H1 (cell line): ENCODE measurements at regions not wholly inside any gene's neighbourhood (a gene's known extent, or its start where the extent isn't known, plus 50 kb on each side); places are given as distances from the start of the nearest gene placed in this dataset.

ENCODE experiments used
- CTCF ChIA-PET: fragments of 300-600 bp; sonication (Branson Sonifier 250); formaldehyde crosslinking; loops from one replicate; lab custom pipeline; 2021; ENCODE audit not compliant: partially characterized antibody; lab: Charles Lee
- POLR2A ChIA-PET: fragments of 300-600 bp; sonication (Branson Sonifier 250); formaldehyde crosslinking; loops from one replicate; lab custom pipeline; 2021; ENCODE audit warnings: inconsistent platforms; ENCODE audit not compliant: partially characterized antibody; lab: Charles Lee
- DNase-seq, 2 experiments: peaks; one replicate each; pipeline versions ENCODE4 v3.0.0 to v3.0.0-alpha.2; 2010 to 2022; ENCODE audit warnings: low spot score in 2 of 2, low read depth in 1 of 2, mixed read lengths in 1 of 2
- FAIRE-seq: peaks from 2 replicates; lab custom pipeline; 2011; peaks lifted over from hg19 to GRCh38; lab: Jason Lieb, UNC
- H2AFZ ChIP-seq: 2 replicates; pipeline ENCODE4 v1.8.1; 2012; ENCODE audit warnings: low read length, inconsistent platforms
- H2AK5ac ChIP-seq: 2 replicates; pipeline ENCODE4 v1.6.1; 2013; ENCODE audit warnings: low read depth, low read length
- H2BK120ac ChIP-seq: replicated peaks from 2 replicates; pipeline ENCODE3; 2013; ENCODE audit warnings: low read depth, low read length, inconsistent platforms
- H2BK12ac ChIP-seq: 2 replicates; pipeline ENCODE4 v1.6.1; 2013; ENCODE audit warnings: low read depth, low read length
- H2BK15ac ChIP-seq: 2 replicates; pipeline ENCODE4 v1.6.1; 2013; ENCODE audit warnings: low read length
- H2BK20ac ChIP-seq: 2 replicates; pipeline ENCODE4 v1.6.1; 2013; ENCODE audit warnings: low read length
- H2BK5ac ChIP-seq: 2 replicates; pipeline ENCODE4 v1.6.1; 2013; ENCODE audit warnings: low read depth, low read length
- H3K14ac ChIP-seq: 2 replicates; pipeline ENCODE4 v1.6.1; 2013; ENCODE audit warnings: inconsistent platforms; ENCODE audit not compliant: insufficient read length
- H3K18ac ChIP-seq: 2 replicates; pipeline ENCODE4 v1.6.1; 2013; ENCODE audit warnings: low read length; ENCODE audit errors: extremely low read depth
- H3K23ac ChIP-seq: 2 replicates; pipeline ENCODE4 v1.6.1; 2013; ENCODE audit warnings: inconsistent platforms; ENCODE audit not compliant: insufficient read length
- H3K23me2 ChIP-seq: 2 replicates; pipeline ENCODE4 v1.6.1; 2013; ENCODE audit warnings: low read depth, low read length
- H3K27ac ChIP-seq: 2 replicates; pipeline ENCODE4 v1.6.1; 2011; ENCODE audit warnings: low read depth, low read length, inconsistent platforms
- H3K27me3 ChIP-seq, 4 experiments: replicated peaks in 1 of 4; 1 replicate in 1 of 4; 2 replicates in 3 of 4; pipeline versions ENCODE4 v1.6.1 to v1.8.1; 2011 to 2013; ENCODE audit warnings: low read length in 3 of 4, mild to moderate bottlenecking in 3 of 4, inconsistent platforms in 2 of 4, mixed read lengths in 2 of 4, moderate library complexity in 1 of 4; ENCODE audit not compliant: control insufficient read depth in 3 of 4, insufficient read depth in 3 of 4; ENCODE audit errors: extremely low read depth in 1 of 4
- H3K36me3 ChIP-seq, 4 experiments: 2 replicates each; pipeline versions ENCODE4 v1.6.1 to v1.8.1; 2011 to 2013; ENCODE audit warnings: mild to moderate bottlenecking in 4 of 4, low read length in 3 of 4, moderate library complexity in 2 of 4, control low read depth in 1 of 4, inconsistent platforms in 1 of 4; ENCODE audit not compliant: insufficient read depth in 4 of 4, control insufficient read depth in 2 of 4
- H3K4ac ChIP-seq: replicated peaks from 2 replicates; pipeline ENCODE3; 2013; ENCODE audit warnings: low read length, low read depth, mixed read lengths, inconsistent platforms; ENCODE audit not compliant: insufficient read length
- H3K4me1 ChIP-seq, 4 experiments: replicated peaks in 1 of 4; 1 replicate in 1 of 4; 2 replicates in 3 of 4; pipeline versions ENCODE4 v1.6.1 to v1.8.1; 2011 to 2013; ENCODE audit warnings: low read length in 3 of 4, inconsistent platforms in 2 of 4, mixed read lengths in 1 of 4; ENCODE audit not compliant: insufficient read depth in 4 of 4, control insufficient read depth in 3 of 4
- H3K4me2 ChIP-seq, 2 experiments: 2 replicates each; pipeline versions ENCODE4 v1.6.1 to v1.8.1; 2011 to 2013; ENCODE audit warnings: low read depth in 2 of 2, low read length in 2 of 2, control low read depth in 1 of 2, inconsistent platforms in 1 of 2, mild to moderate bottlenecking in 1 of 2; ENCODE audit not compliant: insufficient read depth in 1 of 2
- H3K4me3 ChIP-seq, 4 experiments: fragments of 200-600, 300-600 bp in 1 of 4; sonication (generic), shearing (Covaris generic), sonication (Bioruptor Twin) in 1 of 4; 2 replicates each; pipeline versions ENCODE4 v1.5.1 to v1.8.1; 2011 to 2016; ENCODE audit warnings: low read length in 4 of 4, low read depth in 3 of 4, control low read depth in 2 of 4, inconsistent platforms in 2 of 4, mild to moderate bottlenecking in 2 of 4, mixed read lengths in 1 of 4, moderate library complexity in 1 of 4; ENCODE audit not compliant: insufficient read depth in 2 of 4; ENCODE audit errors: extremely low read depth in 1 of 4
- H3K56ac ChIP-seq: replicated peaks from 2 replicates; pipeline ENCODE3; 2013; ENCODE audit warnings: low read depth, mild to moderate bottlenecking, mixed read lengths, low read length, inconsistent platforms; ENCODE audit not compliant: insufficient read length
- H3K79me1 ChIP-seq: 2 replicates; pipeline ENCODE4 v1.6.1; 2013; ENCODE audit warnings: low read depth, low read length, control low read depth
- H3K79me2 ChIP-seq, 2 experiments: 2 replicates each; pipeline versions ENCODE4 v1.6.1 to v1.8.1; 2012 to 2013; ENCODE audit warnings: low read length in 2 of 2, mild to moderate bottlenecking in 2 of 2, inconsistent platforms in 1 of 2; ENCODE audit not compliant: insufficient read depth in 2 of 2, control insufficient read depth in 1 of 2
- H3K9ac ChIP-seq, 4 experiments: replicated peaks in 1 of 4; 1 replicate in 1 of 4; 2 replicates in 3 of 4; pipeline versions ENCODE4 v1.6.1 to v1.8.1; 2011 to 2013; ENCODE audit warnings: low read depth in 3 of 4, low read length in 3 of 4, control low read depth in 2 of 4, mild to moderate bottlenecking in 2 of 4, moderate library complexity in 2 of 4, inconsistent platforms in 1 of 4; ENCODE audit errors: extremely low read depth in 1 of 4
- H3K9me3 ChIP-seq, 2 experiments: 2 replicates each; pipeline versions ENCODE4 v1.6.1 to v1.8.1; 2012 to 2013; ENCODE audit warnings: mild to moderate bottlenecking in 2 of 2, moderate library complexity in 2 of 2, control low read depth in 1 of 2, inconsistent platforms in 1 of 2, low read depth in 1 of 2, low read length in 1 of 2, mixed read lengths in 1 of 2; ENCODE audit not compliant: insufficient read depth in 2 of 2
- H4K20me1 ChIP-seq, 2 experiments: replicated peaks in 1 of 2; 2 replicates each; pipeline versions ENCODE3 to v1.8.1; 2011 to 2013; ENCODE audit warnings: inconsistent platforms in 2 of 2, low read length in 2 of 2, mild to moderate bottlenecking in 1 of 2; ENCODE audit not compliant: insufficient read depth in 2 of 2, control insufficient read depth in 1 of 2
- H4K5ac ChIP-seq: 2 replicates; pipeline ENCODE4 v1.6.1; 2013; ENCODE audit warnings: low read length, low read depth, mixed read lengths, inconsistent platforms; ENCODE audit not compliant: insufficient read length
- H4K8ac ChIP-seq: 2 replicates; pipeline ENCODE4 v1.8.0; 2013; ENCODE audit warnings: mild to moderate bottlenecking, moderate library complexity, low read length, inconsistent platforms; ENCODE audit not compliant: insufficient read depth; ENCODE audit errors: extremely low read depth
- H4K91ac ChIP-seq: replicated peaks from 2 replicates; pipeline ENCODE3; 2013; ENCODE audit warnings: low read length, mixed read lengths, inconsistent platforms; ENCODE audit not compliant: insufficient read length
- ASH2L ChIP-seq: fragments of 200-600, 300-600 bp; sonication (generic); IDR thresholded peaks from one replicate; pipeline ENCODE4 v1.7.1; 2017; ENCODE audit warnings: low read length
- CEBPB ChIP-seq: IDR thresholded peaks from 2 replicates; pipeline ENCODE4 v1.6.1; 2012; ENCODE audit warnings: low read depth, low read length
- CREB1 ChIP-seq: IDR thresholded peaks from 2 replicates; pipeline ENCODE4 v1.6.1; 2012; ENCODE audit warnings: inconsistent platforms
- CTBP2 ChIP-seq: IDR thresholded peaks from 2 replicates; pipeline ENCODE4 v1.7.0; 2011; ENCODE audit warnings: borderline replicate concordance, mild to moderate bottlenecking, moderate library complexity, mixed read lengths, low read length; ENCODE audit not compliant: insufficient read depth, insufficient read length
- EGR1 ChIP-seq: IDR thresholded peaks from 2 replicates; pipeline ENCODE4 v1.6.1; 2011; ENCODE audit warnings: low read depth, low read length, borderline replicate concordance
- KDM1A ChIP-seq: fragments of 200-600, 300-600 bp; sonication (generic); IDR thresholded peaks from 2 replicates; pipeline ENCODE4 v1.7.1; 2016; ENCODE audit warnings: mild to moderate bottlenecking, low read length, borderline replicate concordance
- KDM4A ChIP-seq: IDR thresholded peaks from one replicate; pipeline ENCODE4 v1.7.1; 2012; ENCODE audit warnings: low read depth, mild to moderate bottlenecking, moderate library complexity, low read length, inconsistent platforms; ENCODE audit not compliant: severe bottlenecking
- KDM5A ChIP-seq: fragments of 200-600 bp; IDR thresholded peaks from 2 replicates; pipeline ENCODE4 v1.7.1; 2012; ENCODE audit warnings: mild to moderate bottlenecking, low read length, inconsistent platforms, mixed read lengths
- RFX5 ChIP-seq: IDR thresholded peaks from 2 replicates; pipeline ENCODE4 v1.6.1; 2011; ENCODE audit warnings: low read depth, low read length, improper control_type of control experiment, borderline replicate concordance
- TAF1 ChIP-seq: IDR thresholded peaks from 2 replicates; pipeline ENCODE4 v1.6.1; 2011; ENCODE audit warnings: mild to moderate bottlenecking, low read depth, low read length
- YY1 ChIP-seq: IDR thresholded peaks from 2 replicates; pipeline ENCODE4 v1.6.1; 2011; ENCODE audit warnings: low read depth, mild to moderate bottlenecking, low read length
- WGBS, 2 experiments: shearing (Covaris generic) in 1 of 2; methylation state at CpG; one replicate each; pipeline versions ENCODE4 v1.1.6 to v1.1.7; 2013 to 2015; ENCODE audit warnings: low lambda C conversion rate in 2 of 2, mixed read lengths in 2 of 2, inconsistent platforms in 1 of 2, low coverage in 1 of 2, missing lambda C conversion rate in 1 of 2; ENCODE audit not compliant: insufficient replicate concordance in 2 of 2, insufficient coverage in 1 of 2, insufficient read length in 1 of 2; ENCODE audit errors: extremely low coverage in 1 of 2, missing lambda C conversion rate in 1 of 2; 5-methylcytosine and 5-hydroxymethylcytosine counted together

GRCh38 chr4:3652586-3652985 is 113.6 kb upstream of the ADRA2C start:
- CTCF ChIA-PET = interaction anchor here (0.9 to 1.3 kb wide), 3 partner anchors 20 to 96 kb away, joined by 3 read pairs; no protein-coding TSS in a partner anchor
- no peak for TF ChIP-seq CEBPB
- TF ChIP-seq CTBP2 = no peak
- TF ChIP-seq KDM1A = no peak
- no peak for TF ChIP-seq KDM5A
- no peak for TF ChIP-seq ASH2L
- TF ChIP-seq EGR1 = no peak
- TF ChIP-seq KDM4A = no peak
- TF ChIP-seq CREB1 = no peak
- no peak for TF ChIP-seq TAF1
- no peak for TF ChIP-seq YY1
- no peak for TF ChIP-seq RFX5
- TF ChIP-seq, all 59 proteins: peak for 0
- Histone ChIP-seq H2AFZ (no peak overlapping the region), H3K9ac (no peak overlapping the region), H3K23ac (no peak overlapping the region), H3K18ac (no peak overlapping the region), H3K23me2 (peaks cover 1% of the 10 kb centered on the region; the same call in 1 of the 2 replicates), H3K79me2 (no peaks in the 10 kb centered on the region), H3K27me3 (0 out of 7 replicates have a peak, but pooled peaks cover 0 to 4% (median 0%) of the 10 kb centered on the region in 4 experiments), H3K4ac (no peak overlapping the region), H4K20me1 (no peaks in the 10 kb centered on the region), H3K9me3 (no peaks in the 10 kb centered on the region), H3K4me3 (no peak overlapping the region), H2BK5ac (no peak overlapping the region; the same call in 1 of the 2 replicates), H3K4me1 (peaks cover 0 to 3% (median 0%) of the 10 kb centered on the region in 4 experiments; a peak in 3 of 7 replicates), H4K5ac (no peak overlapping the region), H2AK5ac (0 out of 2 replicates have a peak overlapping the region, but pooled peaks have one; percentile 86), H2BK15ac (peak overlapping the region; percentile 75; the same call in 1 of the 2 replicates), H3K36me3 (no peaks in the 10 kb centered on the region), H2BK20ac (no peak overlapping the region), H3K79me1 (no peaks in the 10 kb centered on the region), H3K4me2 (no peak overlapping the region), H2BK12ac (no peak overlapping the region), H4K8ac (no peak overlapping the region), H3K27ac (no peak overlapping the region), H3K14ac (no peak overlapping the region), H3K56ac (no peak overlapping the region), H4K91ac (peak overlapping the region; percentile 87), H2BK120ac (no peak overlapping the region)
- FAIRE-seq (no peak), DNase-seq (no peak)
- 91% methylated on average over 14 of the region's 14 CpGs; no CpG with 5 or more reads in 1 of the 2 experiments for WGBS, 2 experiments
- POLR2A ChIA-PET = no interaction called here
